NCI-H2196 (cell line): ENCODE measurements at regions not wholly inside any gene's neighbourhood (a gene's known extent, or its start where the extent isn't known, plus 50 kb on each side); places are given as distances from the start of the nearest gene placed in this dataset.

Source experiments
- DNase-seq: peaks from one replicate; lab custom pipeline; 2025; ENCODE audit not compliant: unreplicated experiment; lab: John Stamatoyannopoulos, UW

- DNase-seq, result no peak
Measured at GRCh38 chr18:61729322-61729721, 163.5 kb downstream of the RNF152 start.

- DNase-seq, result no peak
Measured at GRCh38 chr18:61727241-61728193, 165.3 kb downstream of the RNF152 start.

- no peak for DNase-seq
Measured at GRCh38 chr18:61724532-61724931, 168.3 kb downstream of the RNF152 start.

- DNase-seq, result no peak
Measured at GRCh38 chr18:61722247-61722646, 170.6 kb downstream of the RNF152 start.

GRCh38 chr18:61720496-61720895 lies 172.3 kb downstream of the RNF152 start:
- no peak for DNase-seq

- no peak for DNase-seq
Measured at GRCh38 chr18:61719671-61720070, 173.1 kb downstream of the RNF152 start.

GRCh38 chr18:61718944-61719343 lies 173.9 kb downstream of the RNF152 start:
- DNase-seq, result no peak

GRCh38 chr18:61714421-61714820 lies 178.4 kb downstream of the RNF152 start:
- no peak for DNase-seq

- DNase-seq, result no peak
Measured at GRCh38 chr18:61713502-61713901, 179.3 kb downstream of the RNF152 start.

GRCh38 chr18:61710082-61710620 lies 182.7 kb downstream of the RNF152 start:
- no peak for DNase-seq

- no peak for DNase-seq
Measured at GRCh38 chr18:61706276-61706915, 186.4 kb downstream of the RNF152 start.

GRCh38 chr18:61703508-61703907 lies 189.3 kb downstream of the RNF152 start:
- no peak for DNase-seq

GRCh38 chr18:61702007-61702406 lies 190.8 kb downstream of the RNF152 start:
- no peak for DNase-seq

- DNase-seq, result no peak
Measured at GRCh38 chr18:61699397-61700110, 193.3 kb downstream of the RNF152 start.

- DNase-seq, result no peak
Measured at GRCh38 chr18:61697306-61697909, 195.4 kb downstream of the RNF152 start.

- no peak for DNase-seq
Measured at GRCh38 chr18:61694236-61694635, 198.6 kb downstream of the RNF152 start.

GRCh38 chr18:61690418-61691138 lies 202.2 kb downstream of the RNF152 start:
- DNase-seq, result no peak

GRCh38 chr18:61687317-61687716 lies 205.5 kb downstream of the RNF152 start:
- DNase-seq, result no peak

GRCh38 chr18:61683856-61684255 lies 209.0 kb downstream of the RNF152 start:
- no peak for DNase-seq

GRCh38 chr18:61681065-61681464 lies 211.7 kb downstream of the RNF152 start:
- no peak for DNase-seq
